Left lung (tissue), 4 donors: ENCODE measurements at regions not wholly inside any gene's neighbourhood (a gene's known extent, or its start where the extent isn't known, plus 50 kb on each side); places are given as distances from the start of the nearest gene placed in this dataset.
A peak's percentile ranks its signal among the peaks of the same experiment; 100 is the strongest.

Source experiments
- ATAC-seq: fragments of 200-7000 bp; cut with Tn5 transposase; one replicate; pipeline ENCODE4 v1.9.1; 2020; ENCODE audit warnings: moderate library complexity
- DNase-seq, 4 donors: peaks; one replicate each; pipeline ENCODE4 v3.0.0-alpha.2; 2013 to 2020
- H3K27ac ChIP-seq, 2 donors: fragments of 200-600 bp; sonication (generic) in 1 of 2; one replicate each; pipeline versions ENCODE4 v1.5.0 to v1.8.0; 2020 to 2021
- H3K27me3 ChIP-seq, 2 donors: fragments of 200-600 bp; sonication (generic) in 1 of 2; one replicate each; pipeline versions ENCODE4 v1.5.0 to v1.8.0; 2020 to 2021
- H3K36me3 ChIP-seq, 2 donors: fragments of 200-600 bp; sonication (generic) in 1 of 2; one replicate each; pipeline versions ENCODE4 v1.5.0 to v1.8.0; 2020 to 2021
- H3K4me1 ChIP-seq, 2 donors: fragments of 200-600 bp; one replicate each; pipeline ENCODE4 v1.8.0; 2021
- H3K4me3 ChIP-seq, 2 donors: fragments of 200-600 bp; sonication (generic) in 1 of 2; one replicate each; pipeline versions ENCODE4 v1.5.0 to v1.8.0; 2020 to 2021; ENCODE audit warnings: mild to moderate bottlenecking in 1 of 2
- H3K9me3 ChIP-seq, 2 donors: fragments of 200-600 bp; sonication (generic) in 1 of 2; one replicate each; pipeline versions ENCODE4 v1.5.0 to v1.8.0; 2020 to 2021
- CTCF ChIP-seq, 2 donors: fragments of 200-600 bp; sonication (generic) in 1 of 2; IDR thresholded peaks; one replicate each; pipeline versions ENCODE4 v1.5.0 to v1.8.0; 2021; ENCODE audit warnings: antibody characterized with exemption in 2 of 2
- intact Hi-C, 2 donors: fragments of 100-400 bp; cut with DNase I; formaldehyde crosslinking; loops; one replicate each; pipeline versions ENCODE4 v1.11.2 to v1.14.2; 2022
- donor health status: DM: no; HTN: yes; CAD: no.
- donor health status: DM: no; HTN: no; CAD: no.

DNA sequence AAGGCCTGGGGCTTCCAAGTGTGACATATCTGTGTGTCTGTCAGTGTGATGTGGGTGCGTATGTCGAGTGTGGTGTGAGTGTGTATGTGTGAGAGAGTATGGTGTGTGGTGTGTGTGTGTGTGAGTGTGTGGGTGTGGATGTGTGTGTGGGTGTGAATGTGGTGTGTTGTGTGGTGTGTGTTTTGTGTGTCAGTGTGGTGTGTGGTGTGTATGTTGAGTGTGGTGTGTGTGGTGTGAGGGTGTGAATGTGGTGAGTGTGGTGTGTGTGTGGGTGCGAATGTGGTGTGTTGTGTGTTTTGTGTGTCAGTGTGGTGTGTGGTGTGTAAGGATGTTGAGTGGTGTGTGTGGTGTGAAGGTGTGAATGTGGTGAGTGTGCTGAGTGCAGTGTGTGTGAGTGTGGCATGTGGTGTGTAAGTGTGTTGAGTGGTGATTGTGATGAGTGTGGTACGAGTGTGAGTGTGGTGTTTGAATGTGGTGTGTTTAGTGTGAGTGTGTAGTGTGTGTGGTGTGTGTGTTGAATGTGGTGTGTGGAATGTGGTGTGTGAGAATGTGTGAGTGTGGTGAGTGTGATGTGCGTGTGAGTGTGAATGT is 61.6 kb upstream of the SORCS2 start:
- no peak for DNase-seq
- intact Hi-C loops: no loop called here
- Histone ChIP-seq H3K9me3 (peaks cover 0 to 5% of the 10 kb centered on the region in 2 donors), H3K27me3 (peaks cover 0 to 18% of the 10 kb centered on the region in 2 donors), H3K36me3 (no peaks in the 10 kb centered on the region), H3K27ac (no peak overlapping the region), H3K4me1 (peaks cover 3 to 4% of the 10 kb centered on the region in 2 donors), H3K4me3 (no peak overlapping the region)
- TF ChIP-seq CTCF (IDR thresholded peaks at IDR 0.05): no peak
- no peak for ATAC-seq

- ATAC-seq: no peak
- H3K4me1 ChIP-seq: peaks cover 2 to 3% of the 10 kb centered on the region in 2 donors
These were observed 62.2 kb upstream of the GRPEL1 start for GRCh38 chr4:7129871-7130620.

DNA sequence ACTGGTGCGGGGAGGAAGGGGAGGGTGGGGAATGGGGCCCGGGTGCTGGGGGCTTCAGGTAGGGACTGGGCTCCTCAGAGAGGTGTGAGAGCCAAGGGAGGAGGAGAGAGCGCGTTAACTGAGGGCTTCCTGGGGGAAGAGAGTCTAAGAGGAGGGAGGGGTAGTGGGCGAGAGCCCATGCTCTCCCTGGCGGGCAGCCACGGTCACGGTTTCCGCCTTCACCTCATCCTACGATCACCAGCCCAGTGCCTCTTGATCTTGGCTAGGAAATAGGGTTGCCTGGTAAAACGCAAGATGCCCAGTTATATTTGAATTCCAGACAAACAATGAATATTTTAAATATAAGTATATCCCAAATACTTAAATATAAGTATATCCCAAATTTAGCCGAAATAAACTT is 60.8 kb upstream of the GRPEL1 start:
- intact Hi-C loops: no loop called here

More at GRCh38 chr4:7129871-7130620, 62.2 kb upstream of the GRPEL1 start:
- H3K4me3 ChIP-seq: no peak overlapping the region
- H3K9me3 ChIP-seq: peaks cover 0 to 5% of the 10 kb centered on the region in 2 donors
- intact Hi-C loops: no loop called here
- H3K27ac ChIP-seq: no peak overlapping the region
- no peak for DNase-seq
- H3K36me3 ChIP-seq: no peaks in the 10 kb centered on the region
- no peak for TF ChIP-seq CTCF (IDR thresholded peaks at IDR 0.05)
- H3K27me3 ChIP-seq: peaks cover 0 to 18% of the 10 kb centered on the region in 2 donors

DNA sequence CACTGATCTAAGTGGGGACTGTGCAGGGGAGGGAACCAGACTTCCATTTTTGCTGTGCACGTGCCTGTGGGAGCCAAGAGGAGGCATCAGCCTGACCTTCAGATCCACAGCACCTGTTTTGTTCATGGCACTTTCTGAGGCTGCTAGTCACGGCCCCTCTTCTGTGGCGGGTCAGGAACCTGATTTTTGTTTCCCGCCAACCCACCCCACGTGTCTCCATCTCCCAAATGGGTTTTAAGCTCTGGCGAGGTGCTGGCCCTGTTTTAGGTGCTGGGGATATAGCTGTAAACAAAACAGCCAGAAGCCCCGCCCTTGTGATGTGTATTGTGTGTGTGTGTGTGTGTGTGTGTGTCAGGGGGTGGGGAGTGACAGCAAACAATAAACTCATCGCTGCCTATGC is 60.4 kb upstream of the GRPEL1 start:
- H3K27ac ChIP-seq: no peak overlapping the region
- no peak for TF ChIP-seq CTCF (IDR thresholded peaks at IDR 0.05)
- peak in 1 of 4 donors; percentile 43 for DNase-seq
- intact Hi-C loops: no loop called here
- peaks cover 0 to 3% of the 10 kb centered on the region in 2 donors for H3K9me3 ChIP-seq
- no peaks in the 10 kb centered on the region for H3K4me1 ChIP-seq
- H3K4me3 ChIP-seq: no peak overlapping the region
- no peak for ATAC-seq
- no peaks in the 10 kb centered on the region for H3K36me3 ChIP-seq
- peaks cover 0 to 18% of the 10 kb centered on the region in 2 donors for H3K27me3 ChIP-seq

More for the DNA sequence above, 60.8 kb upstream of the GRPEL1 start:
- no peak for TF ChIP-seq CTCF (IDR thresholded peaks at IDR 0.05)
- Histone ChIP-seq H3K4me3 (no peak overlapping the region), H3K9me3 (peaks cover 0 to 5% of the 10 kb centered on the region in 2 donors), H3K36me3 (no peaks in the 10 kb centered on the region), H3K27ac (no peak overlapping the region), H3K4me1 (no peaks in the 10 kb centered on the region), H3K27me3 (peaks cover 0 to 18% of the 10 kb centered on the region in 2 donors)
- DNase-seq: no peak
- no peak for ATAC-seq

GRCh38 chr4:7127576-7127975 is 59.7 kb upstream of the GRPEL1 start:
- H3K36me3 ChIP-seq: no peaks in the 10 kb centered on the region
- intact Hi-C loops: no loop called here
- no peaks in the 10 kb centered on the region for H3K4me1 ChIP-seq
- no peak for ATAC-seq
- H3K9me3 ChIP-seq: no peaks in the 10 kb centered on the region
- H3K27ac ChIP-seq: no peak overlapping the region
- peaks cover 0 to 18% of the 10 kb centered on the region in 2 donors for H3K27me3 ChIP-seq
- no peak for DNase-seq
- TF ChIP-seq CTCF (IDR thresholded peaks at IDR 0.05): no peak
- H3K4me3 ChIP-seq: no peak overlapping the region
